Activated naive CD4-positive, alpha-beta T cell treated with anti-CD3 and anti-CD28 coated beads for 36 hours (primary cell): ENCODE measurements at regions not wholly inside any gene's neighbourhood (a gene's known extent, or its start where the extent isn't known, plus 50 kb on each side); places are given as distances from the start of the nearest gene placed in this dataset.

Experiments used
- CTCF ChIA-PET: fragments of 350-600 bp; sonication (Branson Sonifier 250); formaldehyde crosslinking; loops from one replicate; lab custom pipeline; 2021; ENCODE audit warnings: antibody characterized with exemption; lab: Charles Lee
- DNase-seq: peaks from one replicate; pipeline ENCODE4 v3.0.0-alpha.2; 2020
- H3K27ac Mint-ChIP-seq: one replicate; pipeline ENCODE4 v1.8.0; 2021; ENCODE audit warnings: mild to moderate bottlenecking, mixed read lengths
- H3K27me3 Mint-ChIP-seq: one replicate; pipeline ENCODE4 v1.8.0; 2021; ENCODE audit warnings: low read depth, mixed read lengths
- H3K36me3 Mint-ChIP-seq: one replicate; pipeline ENCODE4 v1.8.0; 2021; ENCODE audit warnings: low read depth, mixed read lengths
- H3K4me1 Mint-ChIP-seq: one replicate; pipeline ENCODE4 v1.8.0; 2021; ENCODE audit warnings: low read depth, mixed read lengths
- H3K4me3 Mint-ChIP-seq: one replicate; pipeline ENCODE4 v1.8.0; 2021; ENCODE audit warnings: mild to moderate bottlenecking, moderate library complexity, mixed read lengths
- H3K9me3 Mint-ChIP-seq: one replicate; pipeline ENCODE4 v1.8.0; 2021; ENCODE audit warnings: mixed read lengths
- intact Hi-C: fragments of 100-400 bp; cut with micrococcal nuclease; formaldehyde crosslinking; loops from one replicate; pipeline ENCODE4 v1.15.1; 2023

GRCh38 chr11:25349537-25349936 is 852.7 kb downstream of the LUZP2 start:
- H3K4me3 Mint-ChIP-seq: no peak overlapping the region
- H3K4me1 Mint-ChIP-seq: no peaks in the 10 kb centered on the region
- CTCF ChIA-PET: no interaction called here

GRCh38 chr11:25350899-25351803 is 854.3 kb downstream of the LUZP2 start:
- Mint-ChIP-seq H3K9me3 (peaks cover 14% of the 10 kb centered on the region), H3K27me3 (no peaks in the 10 kb centered on the region), H3K4me1 (no peaks in the 10 kb centered on the region), H3K36me3 (no peaks in the 10 kb centered on the region), H3K27ac (no peak overlapping the region), H3K4me3 (no peak overlapping the region)
- intact Hi-C loops: no loop called here
- DNase-seq: no peak
- CTCF ChIA-PET: no interaction called here

More at GRCh38 chr11:25349537-25349936, 852.7 kb downstream of the LUZP2 start:
- no peak for DNase-seq
- Mint-ChIP-seq H3K36me3 (no peaks in the 10 kb centered on the region), H3K27me3 (no peaks in the 10 kb centered on the region), H3K9me3 (peaks cover 12% of the 10 kb centered on the region), H3K27ac (no peak overlapping the region)
- intact Hi-C loops: no loop called here

- Mint-ChIP-seq H3K4me3 (no peak overlapping the region), H3K4me1 (no peaks in the 10 kb centered on the region), H3K27me3 (no peaks in the 10 kb centered on the region), H3K9me3 (peaks cover 6% of the 10 kb centered on the region), H3K27ac (no peak overlapping the region), H3K36me3 (no peaks in the 10 kb centered on the region)
- no peak for DNase-seq
- intact Hi-C loops: no loop called here
- CTCF ChIA-PET: no interaction called here
These were observed 860.3 kb downstream of the LUZP2 start for GRCh38 chr11:25357133-25357532.

GRCh38 chr11:25377466-25377865 is 880.6 kb downstream of the LUZP2 start:
- CTCF ChIA-PET: no interaction called here
- Mint-ChIP-seq H3K4me1 (no peaks in the 10 kb centered on the region), H3K27ac (no peak overlapping the region), H3K4me3 (no peak overlapping the region), H3K27me3 (no peaks in the 10 kb centered on the region), H3K9me3 (peaks cover 15% of the 10 kb centered on the region), H3K36me3 (no peaks in the 10 kb centered on the region)
- intact Hi-C loops: no loop called here
- DNase-seq: no peak

GRCh38 chr11:25396847-25397246 is 900.0 kb downstream of the LUZP2 start:
- intact Hi-C loops: no loop called here
- Mint-ChIP-seq H3K36me3 (no peaks in the 10 kb centered on the region), H3K4me1 (no peaks in the 10 kb centered on the region), H3K27ac (no peak overlapping the region), H3K4me3 (no peak overlapping the region), H3K9me3 (peaks cover 14% of the 10 kb centered on the region), H3K27me3 (no peaks in the 10 kb centered on the region)
- DNase-seq: no peak
- CTCF ChIA-PET: no interaction called here

- H3K27ac Mint-ChIP-seq: no peak overlapping the region
- DNase-seq: no peak
- intact Hi-C loops: no loop called here
- H3K4me3 Mint-ChIP-seq: no peak overlapping the region
- no peaks in the 10 kb centered on the region for H3K36me3 Mint-ChIP-seq
- H3K27me3 Mint-ChIP-seq: no peaks in the 10 kb centered on the region
- H3K4me1 Mint-ChIP-seq: no peaks in the 10 kb centered on the region
- H3K9me3 Mint-ChIP-seq: peaks cover 8% of the 10 kb centered on the region
- CTCF ChIA-PET: no interaction called here
These were observed 911.3 kb downstream of the LUZP2 start for GRCh38 chr11:25408146-25408545.

- Mint-ChIP-seq H3K36me3 (no peaks in the 10 kb centered on the region), H3K4me1 (no peaks in the 10 kb centered on the region), H3K4me3 (no peak overlapping the region)
These were observed 916.1 kb upstream of the ANO3 start for GRCh38 chr11:25415793-25416192.

GRCh38 chr11:25423436-25424199 is 908.3 kb upstream of the ANO3 start:
- Mint-ChIP-seq H3K36me3 (no peaks in the 10 kb centered on the region), H3K9me3 (peaks cover 7% of the 10 kb centered on the region), H3K4me1 (no peaks in the 10 kb centered on the region), H3K27me3 (no peaks in the 10 kb centered on the region), H3K4me3 (no peak overlapping the region), H3K27ac (no peak overlapping the region)
- intact Hi-C loops: no loop called here
- CTCF ChIA-PET: no interaction called here
- no peak for DNase-seq

More at GRCh38 chr11:25415793-25416192, 916.1 kb upstream of the ANO3 start:
- H3K27ac Mint-ChIP-seq: no peak overlapping the region
- CTCF ChIA-PET: no interaction called here
- intact Hi-C loops: no loop called here
- no peak for DNase-seq
- no peaks in the 10 kb centered on the region for H3K27me3 Mint-ChIP-seq
- peaks cover 7% of the 10 kb centered on the region for H3K9me3 Mint-ChIP-seq

GRCh38 chr11:25432376-25432775 is 899.6 kb upstream of the ANO3 start:
- no peak for DNase-seq
- no peak overlapping the region for H3K4me3 Mint-ChIP-seq
- no peak overlapping the region for H3K27ac Mint-ChIP-seq
- CTCF ChIA-PET: no interaction called here
- H3K27me3 Mint-ChIP-seq: no peaks in the 10 kb centered on the region
- H3K36me3 Mint-ChIP-seq: no peaks in the 10 kb centered on the region
- H3K9me3 Mint-ChIP-seq: peaks cover 8% of the 10 kb centered on the region
- no peaks in the 10 kb centered on the region for H3K4me1 Mint-ChIP-seq
- intact Hi-C loops: no loop called here

GRCh38 chr11:25435197-25435596 is 896.7 kb upstream of the ANO3 start:
- no peaks in the 10 kb centered on the region for H3K27me3 Mint-ChIP-seq
- DNase-seq: no peak
- H3K4me3 Mint-ChIP-seq: no peak overlapping the region
- no peaks in the 10 kb centered on the region for H3K36me3 Mint-ChIP-seq
- peaks cover 12% of the 10 kb centered on the region for H3K9me3 Mint-ChIP-seq
- intact Hi-C loops: no loop called here
- CTCF ChIA-PET: no interaction called here
- no peak overlapping the region for H3K27ac Mint-ChIP-seq
- H3K4me1 Mint-ChIP-seq: no peaks in the 10 kb centered on the region

- Mint-ChIP-seq H3K36me3 (no peaks in the 10 kb centered on the region), H3K27me3 (no peaks in the 10 kb centered on the region), H3K4me3 (no peak overlapping the region), H3K9me3 (peaks cover 17% of the 10 kb centered on the region), H3K27ac (no peak overlapping the region), H3K4me1 (no peaks in the 10 kb centered on the region)
- CTCF ChIA-PET: no interaction called here
- intact Hi-C loops: no loop called here
- no peak for DNase-seq
These were observed 895.6 kb upstream of the ANO3 start for GRCh38 chr11:25436326-25436725.

- Mint-ChIP-seq H3K4me3 (no peak overlapping the region), H3K27ac (no peak overlapping the region), H3K9me3 (peaks cover 14% of the 10 kb centered on the region), H3K36me3 (no peaks in the 10 kb centered on the region), H3K4me1 (no peaks in the 10 kb centered on the region), H3K27me3 (no peaks in the 10 kb centered on the region)
- DNase-seq: no peak
- CTCF ChIA-PET: no interaction called here
- intact Hi-C loops: no loop called here
These were observed 890.5 kb upstream of the ANO3 start for GRCh38 chr11:25441421-25441820.

GRCh38 chr11:25449091-25449490 is 882.8 kb upstream of the ANO3 start:
- CTCF ChIA-PET: no interaction called here
- Mint-ChIP-seq H3K36me3 (no peaks in the 10 kb centered on the region), H3K27me3 (no peaks in the 10 kb centered on the region), H3K4me3 (no peak overlapping the region), H3K9me3 (peaks cover 4% of the 10 kb centered on the region), H3K27ac (no peak overlapping the region), H3K4me1 (no peaks in the 10 kb centered on the region)
- no peak for DNase-seq
- intact Hi-C loops: no loop called here
